T-helper 17 cell (primary cell): ENCODE measurements at regions not wholly inside any gene's neighbourhood (a gene's known extent, or its start where the extent isn't known, plus 50 kb on each side); places are given as distances from the start of the nearest gene placed in this dataset.
"Not testable (repeated sequence)": the region's sequence is repeated elsewhere in the genome, so short reads cannot be mapped to it uniquely, and the experiment has no call there.

Experiments used
- ATAC-seq: fragments of 150-1000 bp; cut with Tn5 transposase; 2 replicates; pipeline ENCODE4 v1.10.0; 2021; ENCODE audit warnings: mild to moderate bottlenecking, moderate library complexity
- DNase-seq, 3 donors: peaks; one replicate each; pipeline versions ENCODE4 v3.0.0 to v3.0.0-alpha.2; 2020 to 2021
- H3K9me3 ChIP-seq: one replicate; pipeline ENCODE4 v1.7.0; 2013; ENCODE audit warnings: low read length, mild to moderate bottlenecking; ENCODE audit not compliant: control insufficient read depth, poor library complexity, severe bottlenecking
- H3K27ac Mint-ChIP-seq: one replicate; pipeline ENCODE4 v1.8.0; 2022; ENCODE audit warnings: mild to moderate bottlenecking, moderate library complexity, mixed read lengths
- H3K27me3 Mint-ChIP-seq: one replicate; pipeline ENCODE4 v1.8.0; 2022; ENCODE audit warnings: mixed read lengths
- H3K36me3 Mint-ChIP-seq: one replicate; pipeline ENCODE4 v1.8.0; 2022; ENCODE audit warnings: low read depth, mixed read lengths
- H3K4me1 Mint-ChIP-seq: one replicate; pipeline ENCODE4 v1.8.0; 2022; ENCODE audit warnings: mild to moderate bottlenecking, mixed read lengths
- H3K4me3 Mint-ChIP-seq: one replicate; pipeline ENCODE4 v1.8.0; 2022; ENCODE audit warnings: mild to moderate bottlenecking, moderate library complexity, mixed read lengths

DNA sequence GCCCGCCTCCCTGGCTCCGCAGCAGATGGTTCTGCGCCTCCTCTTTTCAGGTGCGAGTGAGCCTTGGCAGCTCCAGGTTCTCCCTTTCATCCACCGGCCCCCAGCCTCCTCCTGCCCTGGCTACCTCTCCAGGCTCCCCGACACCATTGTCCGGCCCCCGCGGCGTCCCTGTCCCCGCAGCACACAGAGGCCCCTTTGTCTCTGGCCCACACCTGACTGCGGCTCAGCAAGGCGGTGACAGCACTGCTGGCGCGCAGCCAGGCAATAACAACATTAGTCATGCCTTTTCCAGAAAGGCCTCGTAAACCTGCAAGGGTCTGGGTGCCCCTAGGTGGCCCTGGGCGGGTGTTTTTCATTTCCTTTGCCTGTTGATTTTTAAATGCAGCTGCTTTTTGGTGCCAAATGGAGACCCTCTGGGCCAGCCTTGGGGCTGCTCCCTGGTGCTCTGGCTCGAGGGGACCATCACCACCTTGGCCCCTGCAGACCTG is 73.2 kb upstream of the MEDAG start:
- no peak for ATAC-seq
- H3K9me3 ChIP-seq: no peaks in the 10 kb centered on the region
- no peak overlapping the region for H3K27ac Mint-ChIP-seq
- peaks cover 44% of the 10 kb centered on the region for H3K27me3 Mint-ChIP-seq
- H3K4me1 Mint-ChIP-seq: peaks cover 8% of the 10 kb centered on the region
- no peak overlapping the region for H3K4me3 Mint-ChIP-seq
- DNase-seq: no peak
- H3K36me3 Mint-ChIP-seq: peaks cover 10% of the 10 kb centered on the region

- no peak for DNase-seq
- Mint-ChIP-seq H3K27me3 (peaks cover 46% of the 10 kb centered on the region), H3K27ac (no peak overlapping the region), H3K36me3 (peaks cover 10% of the 10 kb centered on the region), H3K4me3 (no peak overlapping the region), H3K4me1 (peaks cover 8% of the 10 kb centered on the region)
- no peak for ATAC-seq
- no peaks in the 10 kb centered on the region for H3K9me3 ChIP-seq
These were observed 70.6 kb upstream of the MEDAG start for GRCh38 chr13:30835442-30835841.

DNA sequence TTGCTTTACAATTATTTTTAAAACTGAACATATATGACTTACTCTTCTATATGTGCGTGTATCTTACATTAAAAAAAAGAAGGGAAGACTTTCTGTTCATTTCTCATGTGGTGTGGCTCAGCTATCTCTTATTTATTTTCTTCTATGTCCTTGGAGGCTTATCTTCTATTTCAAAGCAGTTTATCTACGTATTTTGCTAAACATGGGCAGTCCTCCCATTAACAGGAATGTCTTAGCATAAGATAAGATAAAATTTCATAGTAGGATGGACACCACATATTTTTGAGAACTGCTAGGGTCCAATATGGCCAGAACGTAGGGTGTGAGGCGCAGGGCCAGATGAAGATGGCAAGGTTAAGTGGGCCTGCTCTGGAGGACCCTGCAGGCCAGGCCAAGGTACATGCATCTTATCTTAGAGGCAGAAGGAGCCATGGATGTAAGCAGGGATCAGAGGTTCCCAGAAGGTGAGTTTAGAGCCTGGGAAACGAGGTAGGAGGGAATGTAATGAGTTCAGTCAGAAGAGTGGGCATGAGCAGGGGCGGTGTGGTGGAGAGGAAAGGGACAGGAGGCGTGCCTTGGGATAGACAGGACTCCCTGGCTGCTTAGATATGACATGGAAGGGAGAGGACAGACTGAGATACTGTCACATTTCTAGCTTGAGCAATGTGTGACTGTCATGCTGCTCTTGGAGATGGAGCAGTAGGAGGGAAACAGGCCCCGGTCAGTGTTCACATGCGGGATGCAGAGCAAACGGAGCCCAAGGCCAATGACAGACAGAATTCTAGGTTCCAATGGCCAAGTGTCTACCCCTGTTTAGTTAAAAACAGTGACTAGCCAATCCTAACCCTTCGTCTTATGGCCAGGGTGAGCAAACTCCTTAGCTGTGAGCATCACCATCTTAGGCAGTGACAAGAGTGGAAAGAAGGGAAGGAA is 68.6 kb upstream of the MEDAG start:
- H3K4me1 Mint-ChIP-seq: peaks cover 5% of the 10 kb centered on the region

GRCh38 chr13:30839636-30840035 is 66.4 kb upstream of the MEDAG start:
- Mint-ChIP-seq H3K27me3 (peaks cover 33% of the 10 kb centered on the region), H3K36me3 (peaks cover 10% of the 10 kb centered on the region)
- H3K9me3 ChIP-seq, H3K4me1 Mint-ChIP-seq, H3K27ac Mint-ChIP-seq, ATAC-seq, H3K4me3 Mint-ChIP-seq, DNase-seq: not testable (repeated sequence)

More for the DNA sequence above, 68.6 kb upstream of the MEDAG start:
- H3K4me3 Mint-ChIP-seq: no peak overlapping the region
- no peaks in the 10 kb centered on the region for H3K9me3 ChIP-seq
- ATAC-seq: no peak
- DNase-seq: no peak
- H3K27me3 Mint-ChIP-seq: peaks cover 46% of the 10 kb centered on the region
- H3K36me3 Mint-ChIP-seq: peaks cover 10% of the 10 kb centered on the region
- peak overlapping the region; percentile 53 for H3K27ac Mint-ChIP-seq

GRCh38 chr13:30840515-30840914 is 65.6 kb upstream of the MEDAG start:
- no peaks in the 10 kb centered on the region for H3K9me3 ChIP-seq
- ATAC-seq (no peak), DNase-seq (no peak)
- Mint-ChIP-seq H3K36me3 (peaks cover 10% of the 10 kb centered on the region), H3K4me3 (no peak overlapping the region), H3K27me3 (peaks cover 25% of the 10 kb centered on the region), H3K27ac (no peak overlapping the region), H3K4me1 (peaks cover 7% of the 10 kb centered on the region)

DNA sequence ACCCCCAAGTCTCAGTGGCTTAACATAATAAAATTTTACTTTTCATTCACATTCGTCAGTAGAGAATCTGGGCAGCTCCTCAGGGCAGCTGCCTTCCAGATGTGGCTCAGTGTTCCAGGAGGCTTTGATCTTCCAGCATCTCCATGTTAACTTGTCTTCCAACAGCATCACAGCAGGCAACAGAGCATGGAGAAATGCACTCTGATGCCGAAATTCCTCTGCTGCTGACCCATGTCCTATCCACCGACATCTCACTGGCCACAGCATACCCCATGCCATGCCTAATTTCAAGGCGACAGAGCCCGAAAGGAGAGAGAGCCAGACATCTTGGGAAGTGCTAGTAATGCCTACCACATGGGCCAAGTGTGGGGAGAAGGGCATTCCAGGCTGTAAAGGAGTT is 64.9 kb upstream of the MEDAG start:
- Mint-ChIP-seq H3K27ac (no peak overlapping the region), H3K27me3 (peaks cover 19% of the 10 kb centered on the region), H3K36me3 (peaks cover 8% of the 10 kb centered on the region), H3K4me3 (no peak overlapping the region), H3K4me1 (peaks cover 9% of the 10 kb centered on the region)
- ATAC-seq (no peak), DNase-seq (no peak)
- H3K9me3 ChIP-seq: no peaks in the 10 kb centered on the region

- no peaks in the 10 kb centered on the region for H3K9me3 ChIP-seq
- no peaks in the 10 kb centered on the region for H3K27me3 Mint-ChIP-seq
- no peak overlapping the region for H3K4me3 Mint-ChIP-seq
- no peak for ATAC-seq
- H3K4me1 Mint-ChIP-seq: peaks cover 17% of the 10 kb centered on the region
- no peak overlapping the region for H3K27ac Mint-ChIP-seq
- H3K36me3 Mint-ChIP-seq: no peaks in the 10 kb centered on the region
- no peak for DNase-seq
These were observed 62.5 kb upstream of the MEDAG start for GRCh38 chr13:30843548-30843947.

DNA sequence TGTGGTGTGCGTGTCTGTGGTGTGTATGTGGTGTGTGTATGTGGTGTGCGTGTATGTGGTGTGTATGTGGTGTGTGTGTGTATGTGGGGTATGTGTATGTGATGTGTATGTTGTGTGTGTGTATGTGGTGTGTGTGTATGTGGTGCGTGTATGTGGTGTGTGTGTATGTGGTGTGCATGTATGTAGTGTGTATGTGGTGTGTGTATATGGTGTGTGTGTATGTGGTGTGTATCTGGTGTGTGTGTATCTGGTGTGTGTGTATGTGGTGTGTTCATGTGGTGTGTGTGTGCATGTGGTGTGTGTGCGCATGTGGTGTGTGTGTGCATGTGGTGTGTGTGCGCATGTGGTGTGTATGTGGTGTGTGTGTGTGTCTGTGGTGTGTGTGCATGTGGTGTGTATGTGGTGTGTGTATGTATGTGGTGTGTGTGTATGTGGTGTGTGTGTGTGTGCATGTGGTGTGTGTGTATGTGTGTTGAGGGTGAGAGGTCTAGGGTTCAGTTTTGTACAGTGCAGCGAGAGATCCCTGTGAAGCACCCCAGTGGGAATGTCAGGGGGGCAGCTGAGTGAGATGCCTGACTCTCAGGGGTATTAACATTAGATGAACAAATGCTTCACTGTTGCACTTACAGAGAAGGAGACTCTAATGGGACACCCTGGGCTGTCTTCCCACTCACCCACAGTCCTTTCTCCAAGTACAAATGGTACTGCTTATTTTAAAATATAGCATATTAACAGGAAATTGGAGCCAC is 61.3 kb upstream of the MEDAG start:
- Mint-ChIP-seq H3K4me3 (no peak overlapping the region), H3K27me3 (no peaks in the 10 kb centered on the region), H3K4me1 (peaks cover 17% of the 10 kb centered on the region), H3K27ac (no peak overlapping the region), H3K36me3 (no peaks in the 10 kb centered on the region)
- DNase-seq: no peak
- no peak for ATAC-seq
- no peaks in the 10 kb centered on the region for H3K9me3 ChIP-seq

- H3K9me3 ChIP-seq: no peaks in the 10 kb centered on the region
- H3K4me1 Mint-ChIP-seq: peaks cover 17% of the 10 kb centered on the region
- H3K27me3 Mint-ChIP-seq: no peaks in the 10 kb centered on the region
- no peak overlapping the region for H3K27ac Mint-ChIP-seq
- no peak for DNase-seq
- peak overlapping the region; percentile 2 for H3K4me3 Mint-ChIP-seq
- no peak for ATAC-seq
- no peaks in the 10 kb centered on the region for H3K36me3 Mint-ChIP-seq
These were observed 60.5 kb upstream of the MEDAG start for GRCh38 chr13:30845297-30846214.

GRCh38 chr13:30846311-30846710 is 59.8 kb upstream of the MEDAG start:
- Mint-ChIP-seq H3K36me3 (no peaks in the 10 kb centered on the region), H3K27ac (no peak overlapping the region), H3K4me3 (no peak overlapping the region), H3K27me3 (no peaks in the 10 kb centered on the region), H3K4me1 (peaks cover 17% of the 10 kb centered on the region)
- DNase-seq (no peak), ATAC-seq (no peak)
- no peaks in the 10 kb centered on the region for H3K9me3 ChIP-seq

DNA sequence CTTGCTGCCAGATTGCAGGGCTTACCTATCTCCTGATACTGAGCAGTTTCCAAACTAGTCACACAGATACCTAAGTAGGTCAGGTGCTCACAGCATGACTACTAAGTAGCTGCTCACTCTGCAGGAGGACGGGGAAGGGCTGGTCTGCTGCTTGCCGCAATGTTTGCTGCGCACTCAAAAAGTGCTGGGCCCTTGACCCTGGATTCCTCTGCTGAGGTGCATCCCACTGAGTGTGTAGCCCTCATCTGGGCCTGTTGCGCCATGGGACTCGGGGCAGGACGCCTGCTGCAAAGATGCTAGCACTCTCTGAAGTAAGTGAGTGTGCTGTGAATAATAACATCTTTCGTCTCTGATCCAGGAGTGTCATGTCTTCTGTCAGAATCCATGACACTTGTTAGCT is 59.2 kb upstream of the MEDAG start:
- H3K36me3 Mint-ChIP-seq: no peaks in the 10 kb centered on the region
- no peak overlapping the region for H3K4me3 Mint-ChIP-seq
- no peaks in the 10 kb centered on the region for H3K27me3 Mint-ChIP-seq
- no peak for DNase-seq
- peak; percentile 53 for ATAC-seq
- no peak overlapping the region for H3K27ac Mint-ChIP-seq
- peaks cover 17% of the 10 kb centered on the region for H3K4me1 Mint-ChIP-seq
- H3K9me3 ChIP-seq: no peaks in the 10 kb centered on the region

DNA sequence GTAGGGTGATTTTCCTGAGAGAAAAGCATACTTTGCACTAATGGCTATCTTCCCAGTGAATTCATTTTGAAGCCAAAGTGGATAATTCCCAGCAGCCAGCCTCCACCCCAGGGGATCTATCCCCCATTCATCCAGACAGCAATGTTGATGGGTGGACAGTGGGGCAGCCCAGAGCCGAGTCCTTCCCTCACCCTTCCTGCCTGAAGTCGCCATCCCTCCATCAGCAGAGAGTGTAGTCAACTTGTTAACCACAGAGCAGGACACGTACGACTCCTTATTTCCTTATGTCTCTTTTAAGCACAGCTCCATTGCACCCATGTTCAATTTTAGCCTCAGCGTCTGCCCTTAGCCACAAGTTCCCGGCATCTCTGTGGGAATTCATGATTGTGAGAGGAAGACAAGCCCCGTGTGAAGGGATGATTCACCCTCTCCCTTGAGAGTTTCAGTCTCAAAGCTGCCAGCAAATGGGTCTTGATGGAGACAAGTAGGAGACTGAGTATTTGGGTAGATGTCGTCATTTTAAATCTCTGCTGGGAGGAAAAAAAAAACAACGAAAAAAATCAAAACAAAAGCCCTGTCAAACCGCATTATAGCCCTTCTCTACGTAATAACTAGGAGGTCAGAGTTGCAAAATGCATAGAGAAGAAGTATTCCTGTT is 58.3 kb upstream of the MEDAG start:
- no peaks in the 10 kb centered on the region for H3K27me3 Mint-ChIP-seq
- H3K4me1 Mint-ChIP-seq: peaks cover 17% of the 10 kb centered on the region
- H3K36me3 Mint-ChIP-seq: no peaks in the 10 kb centered on the region
- no peaks in the 10 kb centered on the region for H3K9me3 ChIP-seq
- H3K27ac Mint-ChIP-seq: peak overlapping the region; percentile 39
- H3K4me3 Mint-ChIP-seq: peak overlapping the region; percentile 10
- DNase-seq (no peak), ATAC-seq (no peak)
